GM12878 (cell line): ENCODE measurements at regions not wholly inside any gene's neighbourhood (a gene's known extent, or its start where the extent isn't known, plus 50 kb on each side); places are given as distances from the start of the nearest gene placed in this dataset.

Experiments used
- CTCF ChIP-seq, 3 experiments: IDR thresholded peaks in 2 of 3; conservative IDR thresholded peaks in 1 of 3; 2 replicates each; pipeline ENCODE4 v1.5.1; 2011; ENCODE audit warnings: low read depth in 3 of 3, low read length in 3 of 3, mild to moderate bottlenecking in 3 of 3, control low read depth in 2 of 3, moderate library complexity in 2 of 3, inconsistent platforms in 1 of 3, mixed read lengths in 1 of 3; ENCODE audit not compliant: control insufficient read depth in 2 of 3, insufficient read depth in 1 of 3; ENCODE audit errors: extremely low read depth in 1 of 3
- E2F8 ChIP-seq: fragments of 450-650 bp; IDR thresholded peaks from 2 replicates; pipeline ENCODE4 v1.6.1; 2018; ENCODE audit warnings: mild to moderate bottlenecking, low read depth, moderate library complexity; ENCODE audit not compliant: partially characterized antibody
- EZH2 ChIP-seq: IDR thresholded peaks from 2 replicates; pipeline ENCODE4 v1.6.1; 2012; ENCODE audit warnings: low read depth, mild to moderate bottlenecking, control low read depth, inconsistent platforms, low read length, borderline replicate concordance; ENCODE audit not compliant: control insufficient read depth
- GABPA ChIP-seq: IDR thresholded peaks from 2 replicates; pipeline ENCODE4 v1.6.1; 2014; ENCODE audit warnings: antibody characterized with exemption, low read depth, mild to moderate bottlenecking, inconsistent platforms
- MXI1 ChIP-seq: fragments of 150-350 bp; IDR thresholded peaks from 2 replicates; pipeline ENCODE4 v1.6.1; 2011; ENCODE audit warnings: low read depth, mild to moderate bottlenecking, inconsistent platforms, low read length, improper control_type of control experiment
- MYC ChIP-seq: IDR thresholded peaks from 2 replicates; pipeline ENCODE4 v1.6.1; 2011; ENCODE audit warnings: mild to moderate bottlenecking, low read length, moderate library complexity, inconsistent platforms; ENCODE audit not compliant: insufficient read depth, insufficient replicate concordance, insufficient read length, severe bottlenecking
- NFIC ChIP-seq: IDR thresholded peaks from 2 replicates; pipeline ENCODE4 v1.6.1; 2012; ENCODE audit warnings: low read depth, mild to moderate bottlenecking, inconsistent platforms, low read length, moderate library complexity
- POLR2A ChIP-seq: IDR thresholded peaks from 2 replicates; pipeline ENCODE4 v1.6.1; 2011; ENCODE audit warnings: low read depth, mild to moderate bottlenecking, low read length
- POLR2AphosphoS5 ChIP-seq: IDR thresholded peaks from 2 replicates; pipeline ENCODE4 v1.6.1; 2011; ENCODE audit warnings: mild to moderate bottlenecking, low read length, inconsistent platforms
- ZBTB33 ChIP-seq: fragments of 450-650 bp; IDR thresholded peaks from 2 replicates; pipeline ENCODE4 v1.6.1; 2017; ENCODE audit warnings: mild to moderate bottlenecking
- TF ChIP-seq, protein P1 (sequence below): IDR thresholded peaks from 2 replicates; pipeline ENCODE4 v1.6.1; 2011; ENCODE audit warnings: low read depth, low read length, improper control_type of control experiment, borderline replicate concordance
- TF ChIP-seq, protein P2 (sequence below): IDR thresholded peaks from 2 replicates; pipeline ENCODE4 v1.6.1; 2011; ENCODE audit warnings: mild to moderate bottlenecking, low read depth, low read length, moderate library complexity; ENCODE audit not compliant: insufficient replicate concordance
- TF ChIP-seq, protein P3 (sequence below): IDR thresholded peaks from 2 replicates; pipeline ENCODE4 v1.6.1; 2012; ENCODE audit warnings: low read depth, low read length, improper control_type of control experiment

GRCh38 chr11:112790286-112790685, 170.9 kb upstream of the NCAM1 start:
- TF ChIP-seq, protein P1, sequence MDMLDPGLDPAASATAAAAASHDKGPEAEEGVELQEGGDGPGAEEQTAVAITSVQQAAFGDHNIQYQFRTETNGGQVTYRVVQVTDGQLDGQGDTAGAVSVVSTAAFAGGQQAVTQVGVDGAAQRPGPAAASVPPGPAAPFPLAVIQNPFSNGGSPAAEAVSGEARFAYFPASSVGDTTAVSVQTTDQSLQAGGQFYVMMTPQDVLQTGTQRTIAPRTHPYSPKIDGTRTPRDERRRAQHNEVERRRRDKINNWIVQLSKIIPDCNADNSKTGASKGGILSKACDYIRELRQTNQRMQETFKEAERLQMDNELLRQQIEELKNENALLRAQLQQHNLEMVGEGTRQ, result no peak
- TF ChIP-seq GABPA, result no peak
- no peak for TF ChIP-seq MYC
- no peak for TF ChIP-seq E2F8
- TF ChIP-seq, protein P2, sequence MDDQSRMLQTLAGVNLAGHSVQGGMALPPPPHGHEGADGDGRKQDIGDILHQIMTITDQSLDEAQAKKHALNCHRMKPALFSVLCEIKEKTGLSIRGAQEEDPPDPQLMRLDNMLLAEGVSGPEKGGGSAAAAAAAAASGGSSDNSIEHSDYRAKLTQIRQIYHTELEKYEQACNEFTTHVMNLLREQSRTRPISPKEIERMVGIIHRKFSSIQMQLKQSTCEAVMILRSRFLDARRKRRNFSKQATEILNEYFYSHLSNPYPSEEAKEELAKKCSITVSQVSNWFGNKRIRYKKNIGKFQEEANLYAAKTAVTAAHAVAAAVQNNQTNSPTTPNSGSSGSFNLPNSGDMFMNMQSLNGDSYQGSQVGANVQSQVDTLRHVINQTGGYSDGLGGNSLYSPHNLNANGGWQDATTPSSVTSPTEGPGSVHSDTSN, result no peak
- TF ChIP-seq ZBTB33, result no peak
- no peak for TF ChIP-seq POLR2AphosphoS5
- TF ChIP-seq POLR2A, result no peak
- TF ChIP-seq CTCF (IDR thresholded peaks at IDR 0.05 in 2 of 3, conservative IDR thresholded peaks at IDR 0.05 in 1 of 3; ENCODE audit: control insufficient read depth in 2 of 3, extremely low read depth in 1 of 3, insufficient read depth in 1 of 3, low read depth in 3 of 3, low read length in 3 of 3), result no peak
- TF ChIP-seq, protein P3, sequence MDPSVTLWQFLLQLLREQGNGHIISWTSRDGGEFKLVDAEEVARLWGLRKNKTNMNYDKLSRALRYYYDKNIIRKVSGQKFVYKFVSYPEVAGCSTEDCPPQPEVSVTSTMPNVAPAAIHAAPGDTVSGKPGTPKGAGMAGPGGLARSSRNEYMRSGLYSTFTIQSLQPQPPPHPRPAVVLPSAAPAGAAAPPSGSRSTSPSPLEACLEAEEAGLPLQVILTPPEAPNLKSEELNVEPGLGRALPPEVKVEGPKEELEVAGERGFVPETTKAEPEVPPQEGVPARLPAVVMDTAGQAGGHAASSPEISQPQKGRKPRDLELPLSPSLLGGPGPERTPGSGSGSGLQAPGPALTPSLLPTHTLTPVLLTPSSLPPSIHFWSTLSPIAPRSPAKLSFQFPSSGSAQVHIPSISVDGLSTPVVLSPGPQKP, result no peak
- TF ChIP-seq MXI1, result no peak
- no peak for TF ChIP-seq EZH2
- no peak for TF ChIP-seq NFIC
